ENCODE measurements at regions not wholly inside any gene's neighbourhood (a gene's known extent, or its start where the extent isn't known, plus 50 kb on each side); places are given as distances from the start of the nearest gene placed in this dataset.

GRCh38 chr4:29405116-29405515 lies 1315.1 kb upstream of the PCDH7 start:
- DNase-seq = no peak

GRCh38 chr4:29415771-29416170 lies 1304.4 kb upstream of the PCDH7 start:
- no peak for DNase-seq

GRCh38 chr4:29423836-29424721 lies 1296.1 kb upstream of the PCDH7 start:
- DNase-seq = no peak

GRCh38 chr4:29453303-29453820 lies 1266.8 kb upstream of the PCDH7 start:
- no peak for DNase-seq

GRCh38 chr4:29459926-29460325 lies 1260.2 kb upstream of the PCDH7 start:
- no peak for DNase-seq

- DNase-seq = no peak
Measured at GRCh38 chr4:29467044-29467717, 1253.0 kb upstream of the PCDH7 start.
